T-helper 1 cell treated with Interleukin-12 subunit alpha and Interleukin-12 subunit beta and Interleukin-4 antibody, amounts not matched to agents 30 μg/mL and 1 μg/mL, for 36 hours (primary cell): ENCODE measurements at regions not wholly inside any gene's neighbourhood (a gene's known extent, or its start where the extent isn't known, plus 50 kb on each side); places are given as distances from the start of the nearest gene placed in this dataset.

ENCODE experiments used
- H3K27ac Mint-ChIP-seq: one replicate; pipeline ENCODE4 v1.8.0; 2021; ENCODE audit warnings: mild to moderate bottlenecking, mixed read lengths
- H3K27me3 Mint-ChIP-seq: one replicate; pipeline ENCODE4 v1.8.0; 2021; ENCODE audit warnings: low read depth, mixed read lengths
- H3K36me3 Mint-ChIP-seq: one replicate; pipeline ENCODE4 v1.8.0; 2021; ENCODE audit warnings: low read depth, mixed read lengths
- H3K4me1 Mint-ChIP-seq: one replicate; pipeline ENCODE4 v1.8.0; 2021; ENCODE audit warnings: low read depth, mixed read lengths
- H3K4me3 Mint-ChIP-seq: one replicate; pipeline ENCODE4 v1.8.0; 2021; ENCODE audit warnings: mild to moderate bottlenecking, moderate library complexity, mixed read lengths
- H3K9me3 Mint-ChIP-seq: one replicate; pipeline ENCODE4 v1.8.0; 2021; ENCODE audit warnings: mixed read lengths

- Mint-ChIP-seq H3K27me3 (no peaks in the 10 kb centered on the region), H3K36me3 (no peaks in the 10 kb centered on the region), H3K4me1 (no peaks in the 10 kb centered on the region), H3K4me3 (no peak overlapping the region), H3K9me3 (no peaks in the 10 kb centered on the region), H3K27ac (no peak overlapping the region)
Measured at GRCh38 chr22:27179161-27179560, 521.8 kb downstream of the MIAT start.

- Mint-ChIP-seq H3K36me3 (no peaks in the 10 kb centered on the region), H3K4me1 (no peaks in the 10 kb centered on the region), H3K4me3 (no peak overlapping the region), H3K27me3 (no peaks in the 10 kb centered on the region), H3K27ac (no peak overlapping the region), H3K9me3 (no peaks in the 10 kb centered on the region)
Measured at GRCh38 chr22:27181537-27181936, 524.1 kb downstream of the MIAT start.

GRCh38 chr22:27183474-27183873 lies 526.1 kb downstream of the MIAT start:
- Mint-ChIP-seq H3K9me3 (no peaks in the 10 kb centered on the region), H3K4me1 (no peaks in the 10 kb centered on the region), H3K4me3 (no peak overlapping the region), H3K27me3 (no peaks in the 10 kb centered on the region), H3K27ac (no peak overlapping the region), H3K36me3 (no peaks in the 10 kb centered on the region)

- Mint-ChIP-seq H3K27me3 (no peaks in the 10 kb centered on the region), H3K9me3 (no peaks in the 10 kb centered on the region), H3K4me3 (no peak overlapping the region), H3K36me3 (no peaks in the 10 kb centered on the region), H3K27ac (no peak overlapping the region), H3K4me1 (no peaks in the 10 kb centered on the region)
Measured at GRCh38 chr22:27185099-27185709, 527.8 kb downstream of the MIAT start.

- H3K36me3 Mint-ChIP-seq: no peaks in the 10 kb centered on the region
- H3K4me1 Mint-ChIP-seq: no peaks in the 10 kb centered on the region
- H3K27ac Mint-ChIP-seq: no peak overlapping the region
- H3K9me3 Mint-ChIP-seq: no peaks in the 10 kb centered on the region
- H3K27me3 Mint-ChIP-seq: no peaks in the 10 kb centered on the region
- H3K4me3 Mint-ChIP-seq: no peak overlapping the region
Measured at GRCh38 chr22:27185760-27186302, 528.4 kb downstream of the MIAT start.

- H3K9me3 Mint-ChIP-seq: no peaks in the 10 kb centered on the region
- no peak overlapping the region for H3K4me3 Mint-ChIP-seq
- no peaks in the 10 kb centered on the region for H3K36me3 Mint-ChIP-seq
- no peak overlapping the region for H3K27ac Mint-ChIP-seq
- H3K4me1 Mint-ChIP-seq: no peaks in the 10 kb centered on the region
- H3K27me3 Mint-ChIP-seq: no peaks in the 10 kb centered on the region
Measured at GRCh38 chr22:27186643-27187042, 529.3 kb downstream of the MIAT start.

GRCh38 chr22:27192135-27192829 lies 534.9 kb downstream of the MIAT start:
- Mint-ChIP-seq H3K27me3 (no peaks in the 10 kb centered on the region), H3K27ac (no peak overlapping the region), H3K4me1 (no peaks in the 10 kb centered on the region), H3K9me3 (peaks cover 1% of the 10 kb centered on the region), H3K4me3 (no peak overlapping the region), H3K36me3 (no peaks in the 10 kb centered on the region)

GRCh38 chr22:27193215-27193614 lies 535.8 kb downstream of the MIAT start:
- Mint-ChIP-seq H3K9me3 (peaks cover 7% of the 10 kb centered on the region), H3K36me3 (no peaks in the 10 kb centered on the region), H3K27me3 (no peaks in the 10 kb centered on the region), H3K27ac (no peak overlapping the region), H3K4me1 (no peaks in the 10 kb centered on the region), H3K4me3 (no peak overlapping the region)

- Mint-ChIP-seq H3K36me3 (no peaks in the 10 kb centered on the region), H3K4me1 (no peaks in the 10 kb centered on the region), H3K27me3 (no peaks in the 10 kb centered on the region), H3K27ac (no peak overlapping the region), H3K9me3 (peaks cover 7% of the 10 kb centered on the region), H3K4me3 (no peak overlapping the region)
Measured at GRCh38 chr22:27193636-27194035, 536.2 kb downstream of the MIAT start.

- no peaks in the 10 kb centered on the region for H3K4me1 Mint-ChIP-seq
- H3K27ac Mint-ChIP-seq: no peak overlapping the region
- H3K27me3 Mint-ChIP-seq: no peaks in the 10 kb centered on the region
- H3K4me3 Mint-ChIP-seq: no peak overlapping the region
- H3K36me3 Mint-ChIP-seq: no peaks in the 10 kb centered on the region
- H3K9me3 Mint-ChIP-seq: peaks cover 7% of the 10 kb centered on the region
Measured at GRCh38 chr22:27194096-27194748, 536.8 kb downstream of the MIAT start.

GRCh38 chr22:27195094-27195493 lies 537.7 kb downstream of the MIAT start:
- H3K4me3 Mint-ChIP-seq: no peak overlapping the region
- peaks cover 7% of the 10 kb centered on the region for H3K9me3 Mint-ChIP-seq
- H3K27me3 Mint-ChIP-seq: no peaks in the 10 kb centered on the region
- H3K27ac Mint-ChIP-seq: no peak overlapping the region
- H3K36me3 Mint-ChIP-seq: no peaks in the 10 kb centered on the region
- no peaks in the 10 kb centered on the region for H3K4me1 Mint-ChIP-seq

- H3K4me3 Mint-ChIP-seq: no peak overlapping the region
- no peak overlapping the region for H3K27ac Mint-ChIP-seq
Measured at GRCh38 chr22:27195494-27195893, 538.1 kb downstream of the MIAT start.

GRCh38 chr22:27196606-27197005 lies 539.2 kb downstream of the MIAT start:
- Mint-ChIP-seq H3K27me3 (no peaks in the 10 kb centered on the region), H3K36me3 (no peaks in the 10 kb centered on the region), H3K4me1 (no peaks in the 10 kb centered on the region), H3K9me3 (peaks cover 7% of the 10 kb centered on the region), H3K27ac (no peak overlapping the region), H3K4me3 (no peak overlapping the region)

More at GRCh38 chr22:27195494-27195893, 538.1 kb downstream of the MIAT start:
- Mint-ChIP-seq H3K27me3 (no peaks in the 10 kb centered on the region), H3K9me3 (peaks cover 7% of the 10 kb centered on the region), H3K4me1 (no peaks in the 10 kb centered on the region), H3K36me3 (no peaks in the 10 kb centered on the region)

GRCh38 chr22:27197052-27197451 lies 539.7 kb downstream of the MIAT start:
- Mint-ChIP-seq H3K4me1 (no peaks in the 10 kb centered on the region), H3K27ac (no peak overlapping the region), H3K9me3 (peaks cover 7% of the 10 kb centered on the region), H3K4me3 (no peak overlapping the region), H3K36me3 (no peaks in the 10 kb centered on the region), H3K27me3 (no peaks in the 10 kb centered on the region)

- Mint-ChIP-seq H3K36me3 (no peaks in the 10 kb centered on the region), H3K27ac (no peak overlapping the region), H3K4me3 (no peak overlapping the region), H3K27me3 (no peaks in the 10 kb centered on the region), H3K9me3 (peaks cover 7% of the 10 kb centered on the region), H3K4me1 (no peaks in the 10 kb centered on the region)
Measured at GRCh38 chr22:27197618-27198017, 540.2 kb downstream of the MIAT start.
